Activated CD4-positive, CD25-positive, alpha-beta regulatory T cell treated with anti-CD3 and anti-CD28 coated beads, Interleukin-2, amount 50 U/mL, for 16 hours (primary cell): ENCODE measurements at regions not wholly inside any gene's neighbourhood (a gene's known extent, or its start where the extent isn't known, plus 50 kb on each side); places are given as distances from the start of the nearest gene placed in this dataset.

Experiments
- DNase-seq: peaks from one replicate; pipeline ENCODE4 v3.0.0-alpha.2; 2020; ENCODE audit warnings: low read depth, low spot score

DNA sequence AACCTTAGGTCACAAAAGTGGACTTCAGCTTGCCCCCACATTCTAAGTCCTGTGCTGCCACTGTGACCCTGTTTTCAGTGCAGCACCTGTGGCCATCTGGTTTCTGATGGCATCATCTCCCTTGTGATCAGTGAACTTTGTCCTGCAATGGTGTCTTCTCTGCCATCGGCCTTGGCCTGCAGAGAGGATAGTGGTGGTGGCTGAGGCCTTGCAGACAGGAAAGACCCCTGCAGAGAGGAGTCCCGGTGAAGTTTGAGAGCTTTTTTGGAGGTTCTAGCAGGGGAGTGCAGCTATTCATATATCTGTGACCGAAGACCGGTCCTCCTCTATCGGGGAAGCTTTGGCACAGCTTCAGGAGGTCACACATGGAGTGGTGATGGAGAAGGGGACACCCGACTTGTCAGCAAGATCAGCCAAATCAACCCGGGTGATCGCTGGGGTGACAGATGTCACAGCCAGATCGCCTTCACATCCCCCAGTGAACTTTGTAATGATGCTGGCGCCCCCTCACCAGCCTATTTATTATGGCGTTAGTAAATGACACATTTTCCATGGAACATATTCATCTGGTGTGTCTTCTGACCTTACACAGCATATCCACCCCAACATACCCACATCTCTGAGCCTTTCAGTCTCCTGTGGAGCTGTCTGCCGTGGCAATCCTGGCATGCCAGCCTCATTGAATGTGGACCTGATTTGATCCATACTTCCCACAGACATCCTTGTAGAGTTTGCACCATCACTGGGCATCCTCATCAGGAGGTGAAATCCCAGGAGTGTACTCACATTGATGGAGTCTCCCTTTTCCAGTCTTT is 136.1 kb downstream of the PAPOLA start:
- DNase-seq = no peak

DNA sequence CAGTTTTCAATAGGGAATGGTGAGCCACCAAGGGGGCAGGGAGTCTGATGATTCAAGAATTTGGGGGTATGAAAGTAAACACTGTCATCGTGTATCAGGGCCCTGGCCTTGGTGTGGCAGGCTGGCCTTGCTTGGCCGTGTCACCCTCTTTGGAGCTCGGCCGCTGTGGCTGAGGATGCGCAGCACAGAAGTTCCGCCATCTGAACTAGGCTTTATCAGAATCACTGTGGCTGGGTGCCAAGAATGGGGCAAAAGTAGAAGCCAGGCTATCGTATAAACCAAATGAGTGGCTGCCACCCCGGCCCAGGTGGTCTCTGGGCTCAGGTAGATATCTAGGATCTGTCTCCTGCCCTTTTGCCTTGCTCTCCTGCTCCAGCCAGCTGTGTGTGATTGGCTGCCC is 137.4 kb downstream of the PAPOLA start:
- no peak for DNase-seq

GRCh38 chr14:96648506-96649326 is 146.5 kb downstream of the PAPOLA start:
- DNase-seq = no peak

DNA sequence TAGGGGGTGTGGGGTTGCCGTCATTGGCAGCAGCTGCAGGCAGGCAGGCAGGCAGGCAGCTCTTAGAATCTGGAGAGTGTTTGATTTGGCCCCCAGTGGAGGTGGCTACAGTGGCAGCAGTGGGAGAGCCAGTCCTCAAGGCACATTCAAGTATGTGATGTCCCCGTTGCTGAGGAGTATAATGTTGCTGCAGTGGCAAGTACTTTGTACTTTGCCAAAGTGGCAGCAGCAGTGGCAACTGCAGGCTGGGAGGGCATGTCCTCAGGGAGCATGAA is 147.1 kb downstream of the PAPOLA start:
- DNase-seq = no peak

DNA sequence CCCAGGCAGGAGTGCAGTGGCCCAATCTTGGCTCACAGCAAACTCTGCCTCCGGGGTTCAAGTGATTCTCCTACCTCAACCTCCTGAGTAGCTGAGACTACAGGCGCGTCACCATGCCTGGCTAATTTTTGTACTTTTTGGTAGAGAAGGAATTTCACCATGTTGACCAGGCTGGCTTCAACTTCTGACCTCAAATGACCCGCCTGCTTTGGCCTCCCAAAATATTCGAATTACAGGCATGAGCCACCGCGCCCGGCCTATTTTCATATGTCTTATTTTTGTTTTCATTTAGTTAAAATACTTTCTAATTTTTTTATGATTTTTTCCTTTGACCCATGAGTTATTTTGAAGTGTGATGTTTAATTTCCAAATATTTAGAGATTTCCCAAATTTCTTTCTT is 143.6 kb upstream of the VRK1 start:
- no peak for DNase-seq

DNA sequence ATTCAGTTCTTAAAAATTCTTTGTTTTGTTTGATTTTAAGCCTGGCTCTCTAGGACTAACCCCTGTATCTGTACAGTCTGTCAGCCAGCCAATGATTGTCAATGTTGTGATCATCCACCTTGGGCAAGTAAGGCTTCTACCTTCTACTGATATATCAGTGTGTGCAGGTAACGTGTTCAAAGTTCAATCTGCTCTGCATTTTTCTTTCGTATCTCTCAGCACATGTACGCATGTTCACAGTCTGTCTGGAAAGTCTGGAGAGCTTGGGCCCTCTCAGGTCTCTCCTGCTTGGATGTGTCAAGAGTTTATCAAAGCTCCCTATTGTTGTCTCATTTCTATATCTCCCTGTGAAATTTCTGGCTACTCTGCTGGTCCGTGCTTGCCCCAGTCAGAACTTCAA is 138.6 kb upstream of the VRK1 start:
- DNase-seq = no peak

DNA sequence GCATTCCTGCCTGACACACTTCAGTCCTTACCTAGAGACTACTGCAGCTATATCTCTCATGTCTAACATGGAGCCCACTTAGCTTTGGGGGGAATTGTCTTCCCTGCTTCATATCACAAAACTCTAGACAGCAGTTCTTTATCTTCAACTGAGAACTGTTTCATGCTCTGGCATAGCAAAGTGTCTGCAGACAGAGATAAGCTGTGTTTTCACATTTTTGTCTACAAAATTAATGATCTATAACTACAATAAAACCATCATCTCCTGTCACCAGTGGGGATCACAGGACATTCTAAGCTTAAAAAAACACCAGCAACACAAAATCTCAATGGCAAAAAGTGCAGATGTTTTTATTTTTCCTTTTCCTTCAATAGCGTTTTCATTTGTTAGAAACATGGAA is 137.1 kb upstream of the VRK1 start:
- DNase-seq = no peak

DNA sequence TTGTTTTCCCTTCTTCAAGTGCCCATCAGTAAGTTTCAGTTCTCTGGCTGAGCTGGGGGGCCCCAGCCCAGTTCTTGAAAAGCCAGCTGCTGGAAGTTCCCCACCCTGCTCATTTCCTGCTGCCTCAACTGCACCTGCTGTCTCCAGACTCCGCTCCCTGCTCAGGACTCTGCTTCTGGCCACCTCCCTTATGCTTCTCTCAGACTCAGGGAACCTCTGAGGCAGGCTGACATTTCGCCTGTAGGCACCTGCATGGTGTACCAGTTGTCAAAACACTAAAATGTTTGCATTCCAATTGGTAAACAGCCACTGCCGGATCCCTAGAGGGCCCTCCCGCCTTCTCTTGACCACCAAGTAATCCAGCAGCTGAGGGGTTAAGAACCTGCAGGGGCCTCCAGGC is 136.5 kb upstream of the VRK1 start:
- DNase-seq = no peak

DNA sequence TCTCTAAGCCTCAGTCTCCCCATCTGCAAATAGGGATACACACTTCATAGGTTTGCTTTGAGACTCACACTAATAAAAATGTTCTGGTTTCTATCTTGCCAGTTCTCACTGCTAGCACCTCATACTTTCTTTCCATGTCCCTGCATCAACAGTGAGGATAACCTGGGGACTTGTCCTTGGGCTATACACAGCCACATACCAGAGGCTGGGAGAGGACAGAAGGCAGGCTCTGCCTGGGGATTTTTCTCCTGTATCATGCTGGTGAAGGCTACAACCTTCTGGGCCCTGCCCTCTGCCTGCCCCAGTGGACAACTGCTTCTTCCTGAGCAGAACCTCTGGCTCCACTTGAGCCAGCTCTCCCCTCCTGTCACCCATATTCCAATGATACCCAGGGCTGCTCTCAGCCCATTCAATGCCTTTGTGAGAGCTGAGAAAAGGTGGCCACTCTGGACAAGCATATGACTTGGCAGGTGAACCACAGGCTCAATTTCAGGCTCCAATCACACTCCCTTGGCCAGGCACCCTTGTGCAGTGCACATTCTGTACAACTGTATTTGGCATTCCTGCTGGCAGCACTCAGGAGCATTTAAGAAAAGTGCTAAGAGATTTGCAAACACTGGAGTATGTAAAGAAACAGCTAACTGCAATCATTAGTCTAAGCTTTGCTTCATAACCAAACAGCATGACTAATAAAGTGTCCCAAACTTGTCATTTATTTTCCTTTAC is 135.8 kb upstream of the VRK1 start:
- DNase-seq = no peak

DNA sequence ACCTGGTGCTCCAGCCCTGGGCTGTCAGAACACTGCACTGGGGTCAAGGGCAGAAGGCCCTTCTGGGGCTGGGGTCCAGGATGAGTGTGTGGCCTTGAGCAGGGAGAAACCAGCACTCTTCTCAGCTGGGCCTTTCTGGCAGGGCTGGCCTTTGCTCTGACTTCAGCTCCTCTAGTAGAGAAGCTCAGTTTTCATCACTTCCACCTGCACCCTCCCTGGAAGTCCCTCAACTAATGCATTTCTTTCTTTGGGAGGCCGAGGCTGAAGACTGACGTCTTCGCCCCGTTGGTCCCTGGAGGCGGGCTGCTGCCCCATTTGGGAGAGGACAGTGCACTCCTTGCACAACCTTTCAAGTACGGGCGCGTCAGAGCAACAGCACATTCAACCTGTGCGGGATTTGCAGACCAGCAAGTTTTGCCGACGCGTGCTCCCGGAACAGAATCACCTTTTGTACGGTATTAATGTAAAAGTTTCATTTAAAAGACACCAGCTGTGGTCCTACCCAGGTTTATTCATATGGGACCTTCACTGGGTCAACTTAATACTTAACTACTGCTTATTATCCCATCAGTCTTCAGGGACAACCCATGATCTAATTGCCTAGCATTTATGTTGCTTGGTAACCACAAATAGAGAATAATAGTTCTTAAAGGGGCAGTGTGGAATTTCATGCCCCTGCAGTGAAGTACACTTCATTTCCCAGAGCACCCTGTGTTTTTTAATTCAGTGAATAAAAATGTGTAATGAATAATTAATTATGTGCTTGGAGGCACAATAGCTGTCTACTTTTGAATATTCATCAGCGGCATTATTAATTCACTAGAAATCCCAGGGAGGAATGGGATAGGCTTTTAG is 134.8 kb upstream of the VRK1 start:
- no peak for DNase-seq

GRCh38 chr14:96663076-96663475 is 134.1 kb upstream of the VRK1 start:
- DNase-seq = no peak

DNA sequence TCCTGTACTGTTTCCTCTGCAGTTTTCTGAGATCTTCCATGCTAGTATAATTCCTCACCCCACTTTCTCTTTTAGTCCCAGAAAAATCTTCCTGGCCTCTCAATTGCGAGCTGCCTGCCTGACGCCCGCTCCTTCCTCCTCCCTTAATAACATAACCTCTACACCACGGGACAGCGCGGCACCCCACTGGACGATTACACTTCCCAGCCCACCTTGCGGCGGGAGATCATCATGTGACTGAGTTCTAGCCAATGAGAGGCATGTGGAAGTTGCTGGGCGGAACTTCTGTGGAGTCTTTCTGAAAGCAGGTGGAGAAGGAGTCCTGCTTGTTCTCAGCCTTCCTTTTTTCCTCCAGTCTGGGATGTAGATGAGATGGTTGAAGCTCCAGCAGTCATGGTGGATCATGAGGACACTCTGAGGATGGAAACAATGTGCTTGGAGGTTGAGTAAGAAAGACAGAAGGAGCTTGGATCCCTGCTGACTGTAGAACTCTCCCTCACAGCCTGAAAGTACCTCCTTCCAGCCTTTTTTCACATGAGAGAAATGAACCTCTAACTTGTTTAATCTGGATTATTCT is 133.6 kb upstream of the VRK1 start:
- DNase-seq = no peak

GRCh38 chr14:96666088-96666487 is 131.1 kb upstream of the VRK1 start:
- no peak for DNase-seq

- DNase-seq = no peak
Observed at GRCh38 chr14:96670391-96670790, 126.8 kb upstream of the VRK1 start.

- no peak for DNase-seq
Observed at GRCh38 chr14:96671218-96671617, 126.0 kb upstream of the VRK1 start.

- no peak for DNase-seq
Observed at GRCh38 chr14:96673706-96674105, 123.5 kb upstream of the VRK1 start.

DNA sequence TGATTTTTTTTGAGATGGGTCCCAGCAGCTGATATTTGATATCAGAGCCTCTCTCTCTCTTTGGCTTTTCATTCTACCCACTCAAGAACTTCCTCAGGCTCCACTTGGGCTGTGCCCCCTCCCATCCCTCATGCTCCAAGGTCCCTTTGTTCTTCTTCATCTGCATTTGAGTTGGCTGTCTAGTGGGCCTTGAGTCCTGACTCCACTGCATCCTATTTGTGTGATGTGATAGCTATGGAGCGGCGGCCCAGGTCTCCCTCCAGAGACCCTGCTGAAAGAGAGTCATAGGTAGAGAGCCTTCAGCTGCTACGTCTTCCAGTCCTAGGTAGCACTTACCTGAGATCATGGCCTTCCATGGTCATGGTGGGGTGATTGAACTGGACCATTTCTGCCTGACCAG is 123.1 kb upstream of the VRK1 start:
- no peak for DNase-seq

- no peak for DNase-seq
Observed at GRCh38 chr14:96676166-96676565, 121.0 kb upstream of the VRK1 start.

GRCh38 chr14:96681829-96682228 is 115.4 kb upstream of the VRK1 start:
- DNase-seq = no peak

DNA sequence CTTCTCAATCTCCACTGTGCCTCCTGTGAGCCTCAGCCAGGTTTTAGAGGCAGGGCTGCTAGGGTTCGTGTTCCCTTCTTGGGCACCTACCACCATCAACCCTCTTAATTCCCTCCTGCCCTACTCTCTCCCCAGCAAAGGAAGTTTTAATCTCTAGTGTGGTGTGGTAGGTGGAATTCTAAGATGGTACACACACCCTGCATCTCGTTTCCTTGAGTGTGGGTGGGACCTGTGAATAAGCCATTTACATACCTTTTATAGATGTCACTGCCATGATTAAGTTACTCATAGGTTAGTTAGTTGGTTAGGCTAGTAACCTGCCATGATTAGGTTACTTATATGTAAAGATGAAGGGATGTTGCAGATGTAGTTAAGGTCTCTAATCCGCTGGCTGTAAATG is 114.8 kb upstream of the VRK1 start:
- DNase-seq = no peak

DNA sequence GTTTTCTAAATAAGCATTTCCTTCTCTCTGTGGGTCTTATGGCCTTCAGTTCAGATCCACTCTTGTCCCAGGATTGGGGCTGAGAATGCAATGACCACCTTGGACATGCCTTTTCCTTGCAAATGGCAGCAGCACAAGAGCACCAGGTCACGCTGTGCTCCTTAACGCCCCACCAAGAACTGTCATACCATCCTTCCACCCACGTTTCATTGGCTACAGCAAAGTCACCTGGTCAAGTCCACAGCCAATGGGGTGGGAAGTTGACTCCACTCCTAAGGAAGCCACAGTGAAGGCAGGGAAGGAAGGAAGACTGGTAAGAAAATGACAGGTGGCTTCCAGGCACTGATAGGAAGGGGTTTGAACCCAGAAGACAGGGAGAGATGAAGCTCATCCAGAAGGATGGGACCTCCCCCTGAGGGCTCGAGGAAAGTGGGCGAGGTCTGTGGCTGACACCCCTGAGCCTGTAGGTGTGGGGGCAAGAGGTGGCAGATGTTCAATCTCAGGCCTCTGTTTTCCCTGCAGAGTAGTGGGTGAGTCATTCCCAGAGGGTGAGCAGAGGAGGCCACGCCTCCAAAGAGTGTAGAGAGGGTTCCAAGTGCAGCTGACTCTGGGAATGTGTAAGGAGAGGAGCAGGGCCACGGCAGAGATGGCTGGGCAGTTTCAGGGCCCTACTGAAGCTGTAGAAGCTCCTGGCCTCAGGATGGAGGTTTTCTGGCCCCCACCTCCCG is 113.5 kb upstream of the VRK1 start:
- DNase-seq = no peak
